ENCODE measurements at regions not wholly inside any gene's neighbourhood (a gene's known extent, or its start where the extent isn't known, plus 50 kb on each side); places are given as distances from the start of the nearest gene placed in this dataset.
A peak's percentile ranks its signal among the peaks of the same experiment; 100 is the strongest.

GRCh38 chr3:72143322-72143721 is 358.4 kb upstream of the PROK2 start:
- Mint-ChIP-seq H3K4me1 (peaks cover 18% of the 10 kb centered on the region), H3K27ac (peak overlapping the region in 1 of 7 donors; percentile 27), H3K27me3 (ENCODE audit: low read depth in 3 of 3) (peaks cover 5 to 8% (median 5%) of the 10 kb centered on the region in 3 donors), H3K4me3 (no peak overlapping the region), H3K9me3 (peaks cover 16 to 34% (median 20%) of the 10 kb centered on the region in 7 donors), H3K36me3 (peaks cover 1 to 2% of the 10 kb centered on the region in 2 donors)
- intact Hi-C loops (cut with micrococcal nuclease), result no loop called here
- H3K27ac ChIP-seq (ENCODE audit: low read depth in 1 of 2, low read length in 2 of 2), result no peak overlapping the region
- H2AFZ ChIP-seq (ENCODE audit: insufficient read depth, low read depth, low read length, poor library complexity, severe bottlenecking), result no peak overlapping the region
- WGBS (ENCODE audit: insufficient coverage), result 97% methylated on average over 6 of the region's 7 CpGs
- no peaks in the 10 kb centered on the region for H3K36me3 ChIP-seq (replicated peaks in 1 of 2; ENCODE audit: control insufficient read depth in 1 of 2, insufficient read depth in 2 of 2, low read length in 2 of 2)
- H3K9ac ChIP-seq (ENCODE audit: insufficient read depth, low read length, poor library complexity, severe bottlenecking), result no peak overlapping the region
- no peak overlapping the region for H3K4me2 ChIP-seq (replicated peaks; ENCODE audit: extremely low read depth, low read length, poor library complexity, severe bottlenecking)
- no peak overlapping the region for H3K4me3 ChIP-seq (replicated peaks in 1 of 3; ENCODE audit: low read depth in 2 of 3, low read length in 3 of 3)
- DNase-seq, result no peak
- H3K79me2 ChIP-seq (ENCODE audit: insufficient read depth, low read length), result no peaks in the 10 kb centered on the region
- H3K4me1 ChIP-seq (ENCODE audit: control insufficient read depth in 1 of 2, insufficient read depth in 2 of 2, low read length in 2 of 2), result peaks cover 7 to 32% of the 10 kb centered on the region in 2 donors
- peaks cover 10 to 29% of the 10 kb centered on the region in 2 donors for H3K9me3 ChIP-seq (replicated peaks in 1 of 2; ENCODE audit: control insufficient read depth in 1 of 2, insufficient read depth in 1 of 2, low read length in 2 of 2)
- no peak for TF ChIP-seq CTCF (IDR thresholded peaks at IDR 0.05)
- no peaks in the 10 kb centered on the region for H3K27me3 ChIP-seq (ENCODE audit: control insufficient read depth in 2 of 2, insufficient read depth in 2 of 2, low read length in 2 of 2)
- no peaks in the 10 kb centered on the region for H4K20me1 ChIP-seq (ENCODE audit: insufficient read depth, low read length)

- H3K4me3 ChIP-seq (replicated peaks in 1 of 3; ENCODE audit: low read depth in 2 of 3, low read length in 3 of 3), result peak overlapping the region in 1 of 3 experiments; percentile 12
- H2AFZ ChIP-seq (ENCODE audit: insufficient read depth, low read depth, low read length, poor library complexity, severe bottlenecking), result no peak overlapping the region
- H3K9me3 ChIP-seq (replicated peaks in 1 of 2; ENCODE audit: control insufficient read depth in 1 of 2, insufficient read depth in 1 of 2, low read length in 2 of 2), result peaks cover 10 to 23% of the 10 kb centered on the region in 2 donors
- H3K4me2 ChIP-seq (replicated peaks; ENCODE audit: extremely low read depth, low read length, poor library complexity, severe bottlenecking), result peak overlapping the region; percentile 10
- intact Hi-C loops (cut with micrococcal nuclease), result no loop called here
- no CpG with 5 or more reads among the region's 1 CpG for WGBS (ENCODE audit: insufficient coverage)
- no peak for TF ChIP-seq CTCF (IDR thresholded peaks at IDR 0.05)
- DNase-seq, result no peak
- Mint-ChIP-seq H3K4me3 (no peak overlapping the region), H3K36me3 (peaks cover 0 to 2% of the 10 kb centered on the region in 2 donors), H3K27ac (peak overlapping the region in 1 of 7 donors; percentile 42), H3K9me3 (peaks cover 11 to 30% (median 17%) of the 10 kb centered on the region in 7 donors), H3K27me3 (ENCODE audit: low read depth in 3 of 3) (peaks cover 3 to 7% (median 6%) of the 10 kb centered on the region in 3 donors), H3K4me1 (peaks cover 20% of the 10 kb centered on the region)
- H3K36me3 ChIP-seq (replicated peaks in 1 of 2; ENCODE audit: control insufficient read depth in 1 of 2, insufficient read depth in 2 of 2, low read length in 2 of 2), result no peaks in the 10 kb centered on the region
- no peaks in the 10 kb centered on the region for H3K27me3 ChIP-seq (ENCODE audit: control insufficient read depth in 2 of 2, insufficient read depth in 2 of 2, low read length in 2 of 2)
- H4K20me1 ChIP-seq (ENCODE audit: insufficient read depth, low read length), result no peaks in the 10 kb centered on the region
- peaks cover 7 to 32% of the 10 kb centered on the region in 2 donors for H3K4me1 ChIP-seq (ENCODE audit: control insufficient read depth in 1 of 2, insufficient read depth in 2 of 2, low read length in 2 of 2)
- H3K27ac ChIP-seq (ENCODE audit: low read depth in 1 of 2, low read length in 2 of 2), result peak overlapping the region in 1 of 2 donors; percentile 63
- no peak overlapping the region for H3K9ac ChIP-seq (ENCODE audit: insufficient read depth, low read length, poor library complexity, severe bottlenecking)
- H3K79me2 ChIP-seq (ENCODE audit: insufficient read depth, low read length), result no peaks in the 10 kb centered on the region
Measured at GRCh38 chr3:72142028-72142427, 357.1 kb upstream of the PROK2 start.
